ENCODE measurements at regions not wholly inside any gene's neighbourhood (a gene's known extent, or its start where the extent isn't known, plus 50 kb on each side); places are given as distances from the start of the nearest gene placed in this dataset.

- TF ChIP-seq POLR2AphosphoS5 (IDR thresholded peaks at IDR 0.05; ENCODE audit: low read depth, low read length), result no peak
- TF ChIP-seq RXRA (IDR thresholded peaks at IDR 0.05; ENCODE audit: insufficient read depth, low read depth, low read length), result no peak
Measured at GRCh38 chr6:104019075-104019753, 840.5 kb downstream of the HACE1 start.

Data from H1 (cell line).